GM18909 (cell line): ENCODE measurements at regions not wholly inside any gene's neighbourhood (a gene's known extent, or its start where the extent isn't known, plus 50 kb on each side); places are given as distances from the start of the nearest gene placed in this dataset.
"Not testable (repeated sequence)": the region's sequence is repeated elsewhere in the genome, so short reads cannot be mapped to it uniquely, and the experiment has no call there.

Source experiments
- ATAC-seq: cut with Tn5 transposase; IDR thresholded peaks from one replicate; pipeline ENCODE4 v1.9.1; 2021; ENCODE audit warnings: mild to moderate bottlenecking; ENCODE audit not compliant: unreplicated experiment, poor library complexity

DNA sequence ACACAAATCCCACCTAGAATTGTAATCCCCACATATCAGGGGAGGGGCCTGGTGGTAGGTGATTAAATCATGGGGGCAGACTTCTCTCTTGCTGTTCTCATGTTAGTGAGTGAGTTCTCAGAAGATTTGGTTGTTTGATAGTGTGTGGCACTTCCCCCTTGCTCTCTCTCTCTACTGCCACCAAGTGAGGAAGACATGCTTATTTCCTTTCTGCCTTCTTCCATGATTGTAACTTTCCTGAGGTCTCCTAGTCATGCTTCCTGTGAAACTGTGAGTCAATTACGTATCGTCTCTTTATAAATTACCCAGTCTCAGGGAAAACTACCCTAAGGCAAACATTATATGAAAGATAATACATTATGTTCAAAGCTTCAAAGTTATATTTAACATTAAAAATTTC lies 1297.5 kb upstream of the CITED2 start:
- ATAC-seq, result no peak

DNA sequence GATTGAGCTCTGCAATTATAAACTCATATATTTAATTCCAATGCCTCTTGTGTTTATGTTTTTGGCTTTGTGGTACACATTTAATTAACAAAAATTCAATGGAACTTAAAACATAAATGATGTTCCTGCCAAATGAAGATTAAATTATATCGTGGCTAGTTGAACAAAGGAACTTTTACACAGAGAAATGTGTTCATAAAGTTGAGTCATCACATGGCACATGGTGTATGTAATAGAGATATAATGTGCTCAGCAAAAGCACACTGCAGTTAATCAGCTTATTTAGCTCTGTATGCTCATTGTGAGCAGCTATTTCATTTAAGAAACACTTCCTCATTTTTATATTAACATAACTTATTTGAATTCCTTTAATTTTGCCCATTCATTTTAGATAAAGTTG lies 1295.6 kb upstream of the CITED2 start:
- ATAC-seq, result no peak

DNA sequence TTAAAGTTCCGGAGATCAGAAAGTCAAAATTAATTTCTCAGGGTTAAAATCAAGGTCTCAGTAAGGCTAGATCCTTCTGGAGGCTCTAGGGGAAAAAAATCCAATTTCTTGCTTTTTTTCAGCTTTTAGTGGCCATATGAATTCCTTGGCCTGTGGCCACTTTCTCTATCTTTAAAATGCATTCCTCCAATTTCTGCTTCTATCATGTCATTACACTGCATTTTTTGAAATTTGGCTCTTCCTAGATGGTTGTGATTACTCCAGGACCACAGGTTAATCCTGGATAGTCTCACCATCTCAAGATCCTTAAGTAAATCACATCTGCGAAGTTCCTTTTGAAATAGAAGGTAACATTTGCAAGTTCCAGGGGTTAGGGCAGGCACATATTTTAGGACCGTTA lies 1294.9 kb upstream of the CITED2 start:
- no peak for ATAC-seq

DNA sequence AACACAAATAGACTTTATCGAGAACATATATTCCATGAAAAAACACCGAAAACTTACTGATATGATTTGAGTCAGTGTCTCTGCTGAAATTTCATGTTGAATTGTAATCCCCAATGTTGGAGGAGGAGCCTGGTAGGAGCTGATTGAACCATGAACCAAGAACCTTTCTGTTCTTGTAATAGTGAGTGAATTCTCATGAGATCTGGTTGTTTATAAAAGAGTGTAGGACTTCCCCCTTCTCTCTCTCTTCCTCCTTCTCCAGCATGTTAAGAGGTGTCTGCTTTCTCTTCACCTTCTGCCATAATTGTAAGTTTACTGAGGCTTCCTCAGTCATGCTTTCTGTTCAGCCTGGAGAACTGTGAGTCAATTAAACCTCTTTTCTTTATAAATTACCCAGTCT lies 1289.3 kb upstream of the CITED2 start:
- no peak for ATAC-seq

DNA sequence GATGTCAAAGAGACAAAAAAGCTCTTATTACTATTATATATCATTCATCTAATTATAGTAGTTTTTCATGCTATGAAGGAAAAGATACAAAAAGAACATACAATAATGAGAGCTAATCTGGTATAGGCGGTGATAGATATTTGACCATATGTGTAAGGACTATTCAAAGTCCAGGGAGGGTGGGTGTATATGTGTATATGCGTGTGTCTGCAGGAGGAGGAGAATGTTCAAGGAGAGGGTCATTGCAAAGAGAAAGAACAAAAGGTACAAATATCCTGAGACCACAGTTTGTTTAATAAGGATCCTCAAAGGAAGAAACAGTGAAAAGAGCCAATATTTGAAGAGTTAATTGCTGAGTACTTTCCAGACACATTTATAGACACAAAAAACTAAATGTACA lies 1288.6 kb upstream of the CITED2 start:
- no peak for ATAC-seq

DNA sequence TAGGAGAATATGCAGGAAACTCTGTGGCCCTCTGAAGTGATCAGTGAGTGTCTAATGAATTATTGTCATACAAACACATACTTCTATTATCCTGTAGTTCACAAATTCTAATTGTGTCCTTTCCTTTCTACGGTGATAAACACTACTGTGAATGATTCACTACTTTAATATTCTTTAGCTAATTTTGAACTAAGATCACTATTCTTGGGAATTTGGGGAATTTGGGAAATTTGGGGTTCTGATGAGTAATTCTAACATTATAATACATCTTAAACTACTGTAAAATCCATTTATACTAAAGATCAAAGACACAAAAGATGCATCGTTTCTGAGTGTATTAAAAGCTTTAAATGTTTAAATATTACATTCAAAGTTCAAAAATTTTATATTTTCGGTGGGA lies 1287.2 kb upstream of the CITED2 start:
- ATAC-seq, result no peak

DNA sequence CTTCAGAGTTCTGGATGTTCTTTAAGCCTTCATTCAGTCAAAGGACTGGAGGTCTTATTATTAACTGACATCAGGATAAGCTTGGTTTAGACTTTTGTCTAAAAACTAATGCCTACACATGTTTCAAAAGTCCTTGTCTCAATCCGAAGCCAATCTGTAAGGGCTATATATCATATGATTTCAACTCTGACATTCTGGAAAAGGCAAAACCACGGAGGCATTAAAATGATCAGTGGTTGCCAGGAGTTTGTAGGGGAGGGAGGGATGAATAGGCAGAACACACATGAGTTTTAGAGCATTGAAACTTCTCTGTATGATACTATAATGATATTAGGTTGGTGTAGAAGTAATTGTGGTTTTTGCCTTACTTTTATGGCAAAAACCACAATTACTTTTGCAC lies 1285.8 kb upstream of the CITED2 start:
- no peak for ATAC-seq

DNA sequence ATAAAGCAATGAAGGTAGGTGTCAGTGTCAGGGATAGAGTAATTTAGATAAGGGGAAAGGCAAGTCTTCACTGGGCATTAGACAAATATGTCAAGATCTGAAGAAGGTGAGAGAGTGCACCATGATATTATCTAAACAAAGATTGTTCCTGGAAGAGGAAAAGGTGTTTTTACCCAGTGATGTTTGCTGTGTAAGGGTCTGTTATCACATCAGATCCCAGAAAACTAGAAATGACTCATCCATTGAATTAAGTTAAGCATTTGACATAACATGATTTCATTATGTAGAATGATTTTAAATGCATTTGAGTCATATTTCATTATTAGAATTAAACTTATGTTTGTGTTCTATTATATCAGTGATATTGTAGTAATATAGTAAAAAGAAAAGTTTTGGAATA lies 1279.5 kb upstream of the CITED2 start:
- no peak for ATAC-seq

DNA sequence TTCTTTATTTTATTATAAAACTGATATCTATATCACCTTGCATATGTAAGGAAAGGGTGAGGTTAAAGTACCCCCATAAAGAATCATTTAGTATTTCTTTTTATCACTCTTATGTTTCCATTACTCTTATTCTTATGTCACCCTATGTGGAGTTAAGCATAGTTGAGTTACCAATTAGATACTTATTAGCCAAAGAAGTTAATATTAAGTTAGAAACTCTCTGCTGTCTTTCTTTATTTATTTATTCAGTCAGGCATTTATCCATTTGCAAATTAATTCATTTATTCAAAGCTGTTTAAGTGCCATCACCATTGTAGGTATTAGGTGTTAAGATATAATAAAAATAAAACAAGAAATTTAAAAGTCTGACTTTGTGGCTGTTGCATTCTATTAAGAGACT lies 1279.1 kb upstream of the CITED2 start:
- ATAC-seq, result no peak

DNA sequence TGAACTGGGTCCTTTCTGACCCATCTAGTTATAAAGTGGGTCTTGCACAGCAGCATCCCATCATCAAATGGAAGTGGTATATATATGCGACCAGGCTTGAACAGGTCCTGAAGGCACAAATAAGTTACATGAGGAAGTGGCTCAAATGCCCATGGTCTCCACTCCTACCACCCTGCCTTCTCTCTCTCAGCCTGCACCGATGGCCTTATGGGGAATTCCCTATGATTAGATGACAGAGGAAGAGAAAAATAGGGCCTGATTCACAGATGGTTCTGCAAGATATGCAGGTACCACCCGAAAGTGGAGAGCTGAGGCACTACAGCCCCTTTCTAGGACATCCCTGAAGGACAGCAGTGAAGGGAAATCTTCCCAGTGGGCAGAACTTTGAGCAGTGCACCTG lies 1275.1 kb upstream of the CITED2 start:
- ATAC-seq, result not testable (repeated sequence)

DNA sequence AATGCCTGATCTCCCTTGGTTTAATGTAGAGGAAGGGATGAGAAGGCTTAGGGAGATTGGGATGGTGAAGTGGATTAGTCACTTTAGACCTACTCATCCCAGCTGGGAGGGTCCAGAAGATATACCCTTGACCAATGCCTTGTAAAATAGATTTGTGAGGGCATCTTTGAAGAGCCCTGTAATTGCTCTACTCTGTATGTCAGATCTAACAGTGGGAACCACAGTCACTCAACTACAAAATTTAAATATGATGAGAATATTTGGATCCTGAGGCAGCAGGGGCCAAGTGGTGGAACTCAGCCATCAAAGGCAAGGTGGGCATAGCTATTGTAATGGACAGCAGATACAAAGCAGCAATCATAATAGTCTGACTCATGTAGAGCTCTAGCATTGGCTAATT lies 1272.9 kb upstream of the CITED2 start:
- ATAC-seq, result not testable (repeated sequence)

DNA sequence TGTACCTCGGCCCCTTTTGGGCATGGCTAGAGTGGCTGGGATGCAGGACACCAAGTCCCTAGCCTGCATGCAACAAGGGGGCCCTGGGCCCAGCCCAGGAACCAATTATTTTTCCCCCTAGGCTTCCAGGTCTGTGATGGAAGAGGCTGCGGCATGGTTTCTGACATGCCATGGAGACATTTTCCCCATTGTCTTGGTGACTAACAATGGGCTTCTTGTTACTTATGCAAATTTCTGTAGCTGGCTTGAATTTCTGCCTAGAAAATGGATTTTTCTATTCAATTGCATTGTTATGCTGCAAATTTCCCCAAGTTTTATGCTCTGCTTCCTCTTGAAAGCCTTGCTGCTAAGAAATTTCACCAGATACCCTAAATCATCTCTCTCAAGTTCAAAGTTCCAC lies 1269.6 kb upstream of the CITED2 start:
- ATAC-seq, result no peak

DNA sequence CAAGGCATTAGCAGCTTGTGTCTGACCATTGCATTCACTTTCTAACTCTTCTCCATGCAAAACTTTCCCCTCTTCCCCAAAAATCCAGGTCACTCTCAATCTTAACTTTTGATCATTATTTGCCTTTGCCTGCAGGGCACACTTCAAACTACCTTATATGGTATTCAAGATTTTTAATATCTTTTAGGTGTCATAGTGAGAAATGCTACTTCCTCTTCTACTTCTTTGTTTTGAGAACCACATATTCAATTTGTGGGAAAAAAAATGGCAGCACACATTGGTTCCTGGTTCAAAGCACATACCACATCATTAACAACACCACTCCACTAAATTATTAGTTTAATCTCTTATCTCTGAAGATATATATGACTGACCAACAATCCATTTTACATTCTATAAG lies 1267.0 kb upstream of the CITED2 start:
- peak; percentile 74 for ATAC-seq

DNA sequence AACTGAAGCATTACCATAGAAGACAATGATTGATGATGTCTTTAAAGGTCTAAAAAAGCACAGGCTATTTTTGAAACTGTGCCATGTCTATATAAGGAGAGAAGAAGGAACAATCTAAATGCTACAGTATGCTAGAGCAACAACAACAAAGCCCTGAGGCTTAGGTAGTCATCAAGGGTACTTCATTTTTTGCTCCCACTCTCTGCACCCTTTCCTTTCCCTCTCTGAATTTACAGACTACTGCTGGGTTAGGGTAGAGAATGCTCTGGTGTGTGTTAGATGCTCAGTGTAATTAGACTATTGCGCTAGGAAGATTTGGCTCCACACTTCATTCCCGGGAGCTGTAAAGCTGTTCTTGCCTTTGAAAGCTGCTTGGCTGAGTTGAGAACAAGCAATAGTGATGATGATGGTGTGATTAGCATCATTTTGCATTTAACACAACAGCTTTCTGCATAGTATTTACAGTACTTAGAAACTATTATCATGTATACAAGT lies 1262.5 kb upstream of the CITED2 start:
- peak; percentile 30 for ATAC-seq

DNA sequence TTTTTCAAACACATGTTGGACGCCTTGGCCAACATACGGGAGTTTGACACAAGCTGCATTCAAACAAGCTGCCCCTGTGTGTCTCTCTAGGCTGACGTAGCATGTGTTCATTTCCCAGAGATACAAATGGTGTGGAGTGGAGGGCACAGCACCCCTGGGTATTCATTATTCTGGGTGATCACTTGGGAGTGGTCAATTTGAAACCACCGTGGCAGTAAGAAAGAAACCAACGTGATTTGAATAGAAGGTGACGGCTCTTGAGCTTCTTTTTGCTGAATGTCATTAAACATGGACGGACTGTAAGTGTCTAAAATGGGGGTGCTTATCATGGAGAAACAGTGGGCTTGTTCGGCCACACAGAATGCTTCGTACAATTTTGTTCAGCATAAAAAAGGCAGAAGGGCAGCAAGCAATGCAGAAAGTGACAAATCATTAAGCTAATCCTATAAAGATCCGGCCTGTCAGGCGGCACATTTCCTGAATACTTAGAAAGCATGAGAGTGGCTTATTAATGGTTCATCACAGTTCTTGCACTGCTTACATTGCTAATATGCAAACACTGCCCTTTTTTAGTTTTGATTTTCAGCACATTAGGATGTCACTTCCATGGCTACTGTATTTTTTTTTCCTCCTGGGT lies 1261.9 kb upstream of the CITED2 start:
- ATAC-seq, result peak; percentile 83

DNA sequence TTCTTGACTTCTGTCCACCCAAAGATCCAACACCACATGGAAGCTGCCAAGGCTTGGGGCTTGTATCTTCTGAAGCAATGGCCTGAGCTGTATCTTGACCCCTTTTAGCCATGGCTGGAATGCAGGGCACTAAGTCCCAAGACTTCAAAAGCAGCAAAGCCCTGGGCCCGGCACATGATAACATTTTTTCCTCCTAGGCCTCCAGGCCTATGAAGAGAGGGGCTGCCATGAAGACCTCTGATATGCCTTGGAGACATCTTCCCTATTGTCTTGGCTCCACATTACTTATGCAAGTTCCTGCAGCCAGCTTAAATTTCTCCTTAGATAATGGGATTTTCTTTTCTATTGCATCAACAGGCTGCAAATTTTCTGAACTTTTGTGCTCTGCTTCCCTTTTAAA lies 1252.6 kb upstream of the CITED2 start:
- no peak for ATAC-seq

DNA sequence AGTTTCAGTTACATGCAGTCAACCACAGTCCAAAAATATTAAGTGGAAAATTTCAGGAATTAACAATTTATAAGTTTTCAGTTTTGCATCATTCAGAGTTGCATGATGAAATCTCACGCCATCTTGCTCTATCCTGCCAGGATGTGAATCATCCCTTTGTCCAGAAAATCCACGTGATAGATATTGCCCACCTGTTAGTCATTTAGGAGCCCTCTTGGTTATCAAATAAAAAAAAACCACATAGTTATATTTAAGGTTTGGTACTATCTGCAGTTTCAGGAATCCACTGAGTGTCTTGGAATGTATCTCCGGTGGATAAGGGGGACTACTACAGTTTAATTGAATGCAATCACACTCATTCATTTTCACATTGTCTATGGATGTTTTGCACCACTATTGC lies 1249.0 kb upstream of the CITED2 start:
- ATAC-seq, result no peak

DNA sequence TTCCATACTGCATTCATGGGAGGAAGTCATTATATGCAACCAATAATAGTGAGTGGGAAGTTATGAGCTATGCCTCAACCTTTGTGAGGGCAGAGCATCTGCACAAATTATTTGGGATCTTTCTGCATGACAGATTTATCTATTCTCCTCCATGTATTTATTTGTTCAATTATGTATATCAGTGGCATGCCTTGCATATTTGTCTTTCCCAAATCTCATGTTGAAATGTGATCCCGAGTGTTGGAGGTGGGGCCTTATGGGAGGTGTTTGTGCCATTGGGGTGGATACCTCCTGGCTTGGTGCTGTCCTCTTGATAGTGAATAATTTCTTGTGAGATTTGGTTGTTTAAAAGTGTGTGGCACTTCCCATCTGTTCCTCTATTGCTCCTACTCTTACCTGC lies 1246.0 kb upstream of the CITED2 start:
- no peak for ATAC-seq

DNA sequence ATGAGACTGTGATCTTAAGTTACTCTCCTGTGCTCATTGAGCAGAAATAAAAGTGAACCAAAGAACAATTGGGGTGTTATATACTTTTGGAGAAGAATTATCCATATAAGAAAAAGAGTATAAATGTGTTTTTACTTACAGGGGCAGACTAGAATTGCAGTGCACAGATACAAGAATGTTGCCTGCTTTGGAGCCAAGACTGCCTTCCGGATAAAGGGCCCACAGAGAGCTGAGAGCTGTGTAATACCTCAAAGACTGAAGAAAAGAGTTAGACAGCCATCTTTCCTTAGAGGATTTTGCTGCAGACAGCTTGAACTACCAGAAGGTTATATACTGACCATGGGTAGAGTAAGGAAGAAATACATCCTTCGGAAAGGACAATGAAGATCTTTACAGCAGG lies 1235.5 kb upstream of the CITED2 start:
- ATAC-seq, result no peak

DNA sequence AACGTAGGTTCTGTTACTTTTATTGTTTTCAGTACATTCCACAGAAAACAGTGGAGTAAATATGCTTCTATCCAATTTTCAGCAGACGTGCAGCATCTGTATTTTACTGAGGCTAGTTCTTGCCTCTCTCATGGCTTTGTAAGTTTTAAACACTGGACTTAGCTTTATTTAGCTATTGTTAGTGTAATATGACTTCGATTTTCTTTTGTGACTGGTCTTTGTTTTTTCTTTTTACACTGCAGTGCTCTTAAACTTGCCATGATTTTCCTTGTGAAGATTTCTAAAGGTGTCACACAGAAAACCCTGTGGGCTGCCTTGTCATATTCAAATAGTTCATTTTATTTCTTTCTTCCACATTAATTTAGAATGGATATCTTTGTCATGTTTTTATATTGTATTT lies 1234.9 kb upstream of the CITED2 start:
- no peak for ATAC-seq

DNA sequence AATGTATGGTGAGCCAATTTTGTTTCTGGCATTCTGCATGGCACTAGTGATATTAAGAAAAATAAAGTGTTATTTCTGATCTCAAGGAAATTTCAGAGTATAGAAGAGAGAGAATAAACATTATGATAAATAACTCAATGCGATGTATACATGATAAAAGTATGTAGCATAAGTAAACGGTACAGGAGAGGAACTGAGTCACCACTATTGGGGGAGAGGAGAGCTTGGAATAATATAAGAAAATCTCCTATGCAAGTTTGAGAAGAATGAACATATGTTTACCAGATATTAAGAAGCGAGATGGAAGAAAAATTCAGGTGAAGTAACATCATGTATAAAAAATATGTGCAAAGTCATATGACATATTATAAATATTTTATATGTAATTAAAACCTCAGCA lies 1230.3 kb upstream of the CITED2 start:
- ATAC-seq, result no peak

DNA sequence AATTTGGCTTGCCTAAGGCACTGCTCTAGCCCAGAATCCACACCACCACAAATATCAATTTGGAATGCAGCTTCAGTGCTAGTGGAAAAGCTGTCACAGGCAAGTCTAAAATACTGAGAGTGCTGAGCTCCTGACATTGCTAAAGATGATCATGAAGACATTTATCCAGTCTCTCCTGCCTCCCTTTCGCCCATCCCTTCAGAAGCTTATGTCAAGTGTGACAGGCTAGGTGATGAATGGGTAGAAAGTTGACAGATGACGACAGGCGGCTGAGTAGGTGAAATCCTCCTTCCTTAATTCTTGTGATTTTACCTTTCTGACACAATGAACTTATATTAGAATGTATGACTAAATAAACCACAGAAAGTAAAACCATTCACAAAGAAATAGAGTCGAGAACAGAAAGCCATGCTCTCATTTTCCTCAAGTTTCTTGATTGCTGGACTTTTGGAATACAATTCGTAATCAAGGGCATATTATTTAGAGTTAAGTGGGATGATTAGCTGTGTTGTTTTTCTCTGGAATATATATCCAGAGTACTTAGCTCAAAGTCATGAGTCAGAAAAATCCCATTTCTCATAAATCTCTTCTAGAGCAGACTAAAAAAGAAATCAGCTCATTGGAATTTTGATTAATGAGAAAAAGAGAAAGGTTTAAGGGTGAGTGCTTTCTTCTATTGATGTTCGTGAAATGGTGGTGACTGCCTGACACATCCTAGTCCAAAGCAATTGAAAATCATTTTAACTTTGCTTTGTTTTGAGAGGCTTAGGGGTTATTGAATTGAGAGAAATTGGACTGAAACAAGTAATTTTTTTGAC lies 1228.2 kb upstream of the CITED2 start:
- no peak for ATAC-seq
